ENCODE measurements at regions not wholly inside any gene's neighbourhood (a gene's known extent, or its start where the extent isn't known, plus 50 kb on each side); places are given as distances from the start of the nearest gene placed in this dataset.

DNA sequence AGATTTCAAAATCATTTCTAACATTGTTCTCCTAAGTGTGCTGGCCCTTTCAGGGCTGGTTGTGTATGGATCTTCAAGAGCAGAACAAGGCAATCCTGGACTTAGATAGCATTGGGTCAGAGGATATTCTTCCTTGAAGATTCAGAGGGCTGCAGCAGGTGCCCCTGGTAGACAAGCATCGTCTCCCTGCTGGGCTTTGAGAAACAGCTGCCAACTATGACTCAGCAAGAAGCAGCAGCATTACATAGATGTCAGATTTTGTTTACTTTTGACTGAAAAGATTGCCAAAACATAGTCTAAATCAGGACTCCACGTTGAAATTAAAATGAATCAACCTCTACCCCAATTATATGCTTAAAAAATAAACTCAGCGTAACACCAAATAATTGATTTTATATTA is 618.8 kb downstream of the SOCS6 start:
- no peak for DNase-seq (ENCODE audit: extremely low spot score)
- CTCF ChIA-PET = no interaction called here
- POLR2A ChIA-PET = no interaction called here
- TF ChIP-seq FOXM1 (IDR thresholded peaks at IDR 0.05; ENCODE audit: borderline replicate concordance) (no peak), ARNT (IDR thresholded peaks at IDR 0.05) (no peak)

GRCh38 chr18:70892381-70892780 is 603.5 kb downstream of the SOCS6 start:
- DNase-seq (ENCODE audit: extremely low spot score) = no peak
- ChIA-PET CTCF (no interaction called here), POLR2A (no interaction called here)
- TF ChIP-seq FOXA1 (IDR thresholded peaks at IDR 0.05) = no peak
- TF ChIP-seq ARNT (IDR thresholded peaks at IDR 0.05) = no peak
- no peak for TF ChIP-seq ELF4 (IDR thresholded peaks at IDR 0.05)

DNA sequence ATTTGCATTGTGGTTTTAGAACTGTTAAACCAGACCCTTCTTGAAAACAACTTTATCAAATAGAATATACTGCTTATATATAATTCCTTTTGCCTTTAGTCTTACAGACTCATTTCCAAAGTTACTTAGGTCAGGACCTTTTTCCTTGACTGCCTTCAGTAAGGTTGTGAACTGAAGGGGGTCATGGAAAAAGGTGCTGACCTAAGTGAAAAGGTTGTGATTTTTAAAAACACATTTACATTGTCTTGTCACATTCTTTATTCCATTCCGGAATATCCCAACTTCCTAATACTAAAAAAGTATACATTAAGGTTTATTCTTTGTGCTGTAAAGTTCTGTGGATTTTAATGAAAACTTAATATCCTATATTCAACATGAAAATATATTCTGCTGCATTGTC is 581.4 kb downstream of the SOCS6 start:
- DNase-seq (ENCODE audit: extremely low spot score) = no peak
- POLR2A ChIA-PET = no interaction called here
- TF ChIP-seq ELF4 (IDR thresholded peaks at IDR 0.05) (no peak), TARDBP (IDR thresholded peaks at IDR 0.05) (no peak), SP1 (IDR thresholded peaks at IDR 0.05) (no peak), CTBP1 (IDR thresholded peaks at IDR 0.05; ENCODE audit: borderline replicate concordance) (no peak), HDGF (IDR thresholded peaks at IDR 0.05; ENCODE audit: borderline replicate concordance) (no peak), LEF1 (IDR thresholded peaks at IDR 0.05; ENCODE audit: borderline replicate concordance) (no peak), PKNOX1 (IDR thresholded peaks at IDR 0.05) (no peak), NFRKB (IDR thresholded peaks at IDR 0.05) (no peak), BHLHE40 (IDR thresholded peaks at IDR 0.05; ENCODE audit: borderline replicate concordance) (no peak), ZNF384 (IDR thresholded peaks at IDR 0.05) (no peak)
- CTCF ChIA-PET = no interaction called here

- ChIA-PET POLR2A (no interaction called here), CTCF (no interaction called here)
- no peak for TF ChIP-seq TARDBP (IDR thresholded peaks at IDR 0.05)
- TF ChIP-seq HDGF (IDR thresholded peaks at IDR 0.05; ENCODE audit: borderline replicate concordance) = no peak
- DNase-seq (ENCODE audit: extremely low spot score) = no peak
Observed at GRCh38 chr18:70848329-70848728, 559.5 kb downstream of the SOCS6 start.

DNA sequence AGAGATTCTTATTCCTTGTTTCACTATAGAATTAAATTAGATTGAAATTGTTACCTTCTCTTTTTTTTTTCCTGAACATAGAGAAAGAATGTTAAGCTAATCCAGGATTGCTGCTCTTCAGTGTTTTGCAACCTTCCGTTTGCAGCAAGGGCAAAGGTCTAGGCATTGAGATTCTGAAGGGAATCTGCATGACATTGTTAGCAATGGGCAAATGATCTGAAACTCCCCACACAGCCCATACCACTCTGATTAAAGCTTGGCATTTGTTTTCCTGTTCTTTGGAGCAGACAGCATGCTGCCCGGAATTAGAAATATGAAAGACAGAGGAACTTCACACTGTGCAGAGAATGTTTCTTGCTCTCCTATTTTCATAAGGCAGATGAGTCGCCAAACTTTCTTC is 551.8 kb downstream of the SOCS6 start:
- DNase-seq (ENCODE audit: extremely low spot score) = no peak
- no peak for TF ChIP-seq BHLHE40 (IDR thresholded peaks at IDR 0.05; ENCODE audit: borderline replicate concordance)
- no peak for TF ChIP-seq ELF4 (IDR thresholded peaks at IDR 0.05)
- ChIA-PET CTCF (interaction anchor here (0.6 kb wide), 1 partner anchor 14 kb away, joined by 3 read pairs; no protein-coding TSS in a partner anchor), POLR2A (no interaction called here)

DNA sequence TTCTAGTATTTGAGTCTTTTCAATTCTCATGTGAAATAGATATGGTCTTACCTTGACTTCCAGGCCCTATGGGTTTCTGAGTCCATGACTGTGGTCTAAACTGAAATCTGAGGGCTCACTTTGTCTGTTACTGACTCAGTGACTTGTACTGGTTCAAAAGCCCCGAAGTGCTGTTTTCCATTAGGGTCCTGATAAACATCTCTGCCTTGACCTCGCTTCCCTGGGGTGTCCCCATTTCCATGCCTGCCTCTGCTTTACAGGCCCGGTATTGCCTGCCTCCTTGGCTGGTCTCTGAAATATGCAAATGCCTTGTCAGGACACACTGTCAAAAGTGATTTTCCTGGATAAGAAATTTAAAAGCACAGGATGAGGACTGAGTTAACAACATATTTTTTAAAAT is 538.8 kb downstream of the SOCS6 start:
- TF ChIP-seq L3MBTL2 (conservative IDR thresholded peaks at IDR 0.05) (no peak), FOXA1 (IDR thresholded peaks at IDR 0.05) (no peak), BHLHE40 (IDR thresholded peaks at IDR 0.05; ENCODE audit: borderline replicate concordance) (no peak), TARDBP (IDR thresholded peaks at IDR 0.05) (no peak), LEF1 (IDR thresholded peaks at IDR 0.05; ENCODE audit: borderline replicate concordance) (no peak), HDGF (IDR thresholded peaks at IDR 0.05; ENCODE audit: borderline replicate concordance) (no peak), ARNT (IDR thresholded peaks at IDR 0.05) (no peak), ZNF384 (IDR thresholded peaks at IDR 0.05) (no peak), SP1 (IDR thresholded peaks at IDR 0.05) (no peak), FOXK2 (IDR thresholded peaks at IDR 0.05) (no peak), FOXM1 (IDR thresholded peaks at IDR 0.05; ENCODE audit: borderline replicate concordance) (no peak), ELF4 (IDR thresholded peaks at IDR 0.05) (no peak), NFRKB (IDR thresholded peaks at IDR 0.05) (no peak), SUZ12 (IDR thresholded peaks at IDR 0.05) (no peak), CTBP1 (IDR thresholded peaks at IDR 0.05; ENCODE audit: borderline replicate concordance) (no peak), PKNOX1 (IDR thresholded peaks at IDR 0.05) (no peak)
- POLR2A ChIA-PET = no interaction called here
- CTCF ChIA-PET = no interaction called here
- no peak for DNase-seq (ENCODE audit: extremely low spot score)

- CTCF ChIA-PET = interaction anchor here (0.6 kb wide), 1 partner anchor 14 kb away, joined by 3 read pairs; no protein-coding TSS in a partner anchor
- no peak for TF ChIP-seq PKNOX1 (IDR thresholded peaks at IDR 0.05)
- no peak for TF ChIP-seq FOXK2 (IDR thresholded peaks at IDR 0.05)
- TF ChIP-seq HDGF (IDR thresholded peaks at IDR 0.05; ENCODE audit: borderline replicate concordance) = no peak
- TF ChIP-seq NFRKB (IDR thresholded peaks at IDR 0.05) = no peak
- TF ChIP-seq ELF4 (IDR thresholded peaks at IDR 0.05) = no peak
- no peak for TF ChIP-seq TARDBP (IDR thresholded peaks at IDR 0.05)
- no peak for TF ChIP-seq ZNF384 (IDR thresholded peaks at IDR 0.05)
- no peak for TF ChIP-seq L3MBTL2 (conservative IDR thresholded peaks at IDR 0.05)
Observed at GRCh38 chr18:70826571-70826970, 537.7 kb downstream of the SOCS6 start.

DNA sequence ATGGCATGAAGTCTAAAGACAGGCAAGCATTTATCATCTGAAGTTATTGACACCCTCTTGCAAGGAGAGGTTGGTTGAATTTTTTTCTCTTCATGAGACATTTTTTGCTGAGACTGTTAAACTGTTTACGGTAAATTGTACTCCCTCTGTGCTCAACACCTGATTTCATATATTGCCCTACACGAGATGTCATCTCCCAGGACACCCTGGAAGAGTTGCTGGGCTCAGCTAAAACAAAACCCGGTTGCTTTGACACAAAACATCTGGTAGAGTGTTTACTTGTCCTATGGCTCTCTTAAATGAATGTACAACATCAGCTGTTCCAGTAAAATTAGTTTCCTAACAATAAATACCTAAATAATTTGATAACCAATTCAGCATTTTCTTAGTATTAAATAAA is 533.8 kb downstream of the SOCS6 start:
- CTCF ChIA-PET = no interaction called here

More at GRCh38 chr18:70826571-70826970, 537.7 kb downstream of the SOCS6 start:
- POLR2A ChIA-PET = no interaction called here
- no peak for DNase-seq (ENCODE audit: extremely low spot score)

More for the DNA sequence above, 533.8 kb downstream of the SOCS6 start:
- POLR2A ChIA-PET = no interaction called here
- TF ChIP-seq FOXA1 (IDR thresholded peaks at IDR 0.05) (no peak), PKNOX1 (IDR thresholded peaks at IDR 0.05) (no peak), ZNF384 (IDR thresholded peaks at IDR 0.05) (no peak), L3MBTL2 (conservative IDR thresholded peaks at IDR 0.05) (no peak), HDGF (IDR thresholded peaks at IDR 0.05; ENCODE audit: borderline replicate concordance) (no peak), SP1 (IDR thresholded peaks at IDR 0.05) (no peak), FOXM1 (IDR thresholded peaks at IDR 0.05; ENCODE audit: borderline replicate concordance) (no peak), NFRKB (IDR thresholded peaks at IDR 0.05) (no peak), FOXK2 (IDR thresholded peaks at IDR 0.05) (no peak), BHLHE40 (IDR thresholded peaks at IDR 0.05; ENCODE audit: borderline replicate concordance) (no peak)
- DNase-seq (ENCODE audit: extremely low spot score) = no peak
